Right hindlimb (tissue), 1 donor: ENCODE measurements at regions not wholly inside any gene's neighbourhood (a gene's known extent, or its start where the extent isn't known, plus 50 kb on each side); places are given as distances from the start of the nearest gene placed in this dataset.

Source experiments
- DNase-seq: peaks from one replicate; pipeline ENCODE4 v3.0.0-alpha.2; 2018

DNA sequence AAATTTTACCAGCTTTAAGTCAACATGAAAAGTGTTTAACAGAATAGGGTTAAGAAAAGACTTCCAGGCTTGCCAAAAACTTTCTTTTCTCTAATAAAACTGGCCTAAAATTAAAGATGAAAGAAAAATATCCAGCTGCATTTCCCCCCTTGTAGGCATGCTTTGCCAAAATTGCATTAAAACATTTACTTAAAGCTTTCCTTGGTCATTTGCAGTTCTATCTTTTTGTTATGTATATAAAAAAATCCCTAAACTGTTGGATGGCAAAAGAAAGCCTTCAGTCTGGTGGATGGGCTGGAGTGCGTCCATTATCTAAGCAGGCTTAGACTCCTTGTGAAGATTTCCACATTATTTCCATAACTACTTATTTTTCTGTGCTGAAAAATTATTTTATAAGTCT is 105.4 kb upstream of the DSEL start:
- no peak for DNase-seq

DNA sequence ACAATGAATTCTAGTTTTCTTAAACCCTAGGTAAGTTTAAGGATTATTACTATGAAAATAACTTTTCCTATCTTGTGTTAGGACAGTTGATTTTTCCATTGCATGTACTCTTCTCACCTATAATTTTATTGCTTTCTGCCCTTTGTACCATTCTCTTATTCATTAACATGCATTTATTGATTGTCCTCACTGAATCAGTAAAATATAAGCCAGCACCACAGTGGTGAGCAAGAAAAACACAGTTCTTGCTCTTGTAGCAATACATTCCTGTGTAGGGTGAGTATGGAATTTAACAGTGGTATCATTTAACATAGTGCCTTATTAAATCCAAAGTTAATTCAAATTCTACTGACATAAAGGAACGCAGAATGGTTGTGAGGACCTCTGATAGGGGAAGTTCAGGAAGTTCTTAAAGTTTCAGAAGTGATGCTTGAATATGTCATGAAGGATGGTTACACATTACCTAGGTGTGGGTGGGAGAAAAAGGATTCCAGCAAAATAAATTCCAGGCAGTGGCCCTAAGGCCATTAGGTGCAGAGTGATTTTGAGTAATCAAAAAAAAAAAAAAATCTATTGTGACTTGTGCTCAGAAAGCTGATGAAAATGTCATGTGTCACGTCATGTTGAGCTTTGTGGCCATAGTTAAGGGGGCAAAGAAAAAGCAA is 104.7 kb upstream of the DSEL start:
- DNase-seq: no peak

DNA sequence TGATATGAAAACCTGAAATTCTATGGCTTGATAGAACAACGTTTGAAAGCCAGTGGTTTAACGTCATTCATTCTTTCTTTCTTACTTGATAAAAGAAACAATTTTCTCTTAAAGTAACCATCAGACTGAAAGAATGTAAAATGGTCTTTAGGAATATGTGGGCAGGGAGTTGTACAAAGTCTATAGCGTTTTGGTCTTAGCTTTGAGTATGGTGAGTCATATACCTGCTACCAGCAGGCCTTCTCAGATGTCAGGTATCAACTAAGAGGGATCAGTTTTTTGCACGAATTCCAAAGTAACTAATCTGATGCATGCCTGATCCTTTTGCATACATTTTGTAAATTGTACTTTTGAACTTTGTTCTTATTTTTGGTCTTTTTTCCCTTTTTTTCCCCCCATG is 101.5 kb upstream of the DSEL start:
- DNase-seq: no peak

DNA sequence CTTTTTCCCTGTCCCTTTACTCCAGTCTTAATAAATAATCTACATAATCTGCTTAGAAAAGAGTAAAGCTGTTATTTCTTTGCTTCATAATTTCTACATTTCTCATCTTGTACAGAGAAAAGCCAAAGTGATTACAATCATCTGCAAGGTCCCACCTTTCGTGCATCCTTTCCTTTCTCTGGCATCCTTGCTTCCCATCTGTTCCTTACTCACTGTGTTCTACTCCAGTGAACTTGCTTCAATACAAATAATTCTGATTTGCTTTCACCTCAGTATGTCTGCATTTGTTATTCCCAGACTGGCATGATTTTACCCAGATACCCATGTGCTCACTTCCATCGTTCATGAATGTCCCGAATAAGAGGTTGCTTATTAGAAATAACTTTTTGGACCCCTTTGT is 99.4 kb upstream of the DSEL start:
- no peak for DNase-seq

DNA sequence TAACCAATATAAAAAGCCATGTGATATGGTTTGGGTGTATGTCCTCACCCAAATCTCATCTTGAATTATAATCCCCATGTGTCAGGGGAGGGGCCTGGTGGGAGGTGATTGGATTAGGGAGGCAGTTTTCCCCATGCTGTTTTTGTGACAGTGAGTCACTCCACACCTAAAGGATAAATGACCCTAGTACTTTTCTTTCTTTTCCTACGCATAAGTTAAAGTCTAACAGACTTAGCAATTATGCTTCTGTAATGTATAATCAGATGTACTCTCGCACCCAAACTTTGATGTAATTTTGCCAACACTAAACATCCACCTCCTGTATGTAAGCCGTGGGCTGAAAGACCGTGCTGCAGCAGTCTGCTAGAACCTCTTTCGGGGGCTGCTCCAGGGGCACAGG is 97.2 kb upstream of the DSEL start:
- no peak for DNase-seq

DNA sequence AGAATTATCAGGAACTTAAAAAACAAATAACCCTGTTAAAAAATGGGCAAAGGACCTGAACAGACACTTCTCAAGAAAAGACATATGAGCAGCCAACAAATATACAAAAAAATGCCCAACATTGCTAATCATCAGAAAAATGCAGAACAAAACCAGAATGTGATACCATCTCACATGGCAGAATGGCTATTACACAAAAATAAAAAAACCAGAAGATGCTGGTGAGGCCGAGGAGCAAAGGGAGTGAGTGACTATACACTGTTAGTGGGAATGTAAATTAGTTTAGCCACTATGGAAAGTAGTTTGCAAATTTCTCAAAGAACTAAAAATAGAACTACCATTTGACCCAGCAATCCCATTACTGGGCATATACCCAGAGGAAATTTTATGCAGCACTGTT is 95.8 kb upstream of the DSEL start:
- no peak for DNase-seq

DNA sequence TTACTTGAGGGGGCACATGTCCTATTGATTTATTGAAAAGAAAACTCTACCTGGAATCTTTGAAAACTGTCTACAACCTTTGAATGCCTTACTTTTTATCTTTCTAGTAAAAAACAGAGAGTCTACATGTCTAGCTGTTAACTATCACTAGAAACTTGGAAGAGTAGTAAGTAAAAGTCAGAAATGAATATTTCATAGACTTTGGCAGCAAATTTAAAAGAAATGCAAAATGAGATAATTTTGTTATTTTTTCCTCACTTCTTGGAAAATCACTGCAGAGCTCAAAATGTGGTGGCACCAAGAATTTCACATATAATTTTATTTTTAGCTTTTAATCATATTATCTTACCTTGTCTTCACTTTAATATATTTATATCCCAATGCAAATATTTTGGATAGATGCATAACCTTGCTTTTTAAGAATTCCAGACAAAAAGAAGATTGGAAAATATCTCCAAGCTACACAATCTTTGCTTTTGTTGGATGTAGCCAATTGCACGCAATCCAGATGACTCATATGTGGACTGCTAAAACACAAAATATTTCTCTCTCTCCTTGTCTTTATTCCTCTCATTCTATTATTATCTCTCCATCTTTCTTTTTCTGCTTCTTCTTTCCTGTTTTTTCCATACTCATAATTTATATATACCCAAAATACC is 92.2 kb upstream of the DSEL start:
- DNase-seq: no peak

DNA sequence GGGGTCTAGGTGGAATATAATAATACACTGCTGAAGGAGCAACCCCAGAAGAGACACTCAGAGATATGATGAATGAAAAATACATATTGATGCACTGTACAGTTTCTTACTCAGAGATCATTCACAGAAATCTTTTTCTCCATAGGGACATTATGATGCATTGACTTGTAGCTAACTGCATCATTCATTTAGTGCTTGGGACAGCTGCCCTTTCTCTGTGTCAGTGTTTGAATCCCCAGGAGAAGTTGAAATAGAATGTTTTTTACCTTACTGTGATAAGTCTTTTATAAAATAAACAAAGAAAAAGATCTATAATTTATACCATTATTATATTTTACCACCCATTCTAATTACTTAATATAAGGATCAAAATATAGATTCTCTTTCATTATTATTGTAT is 91.7 kb upstream of the DSEL start:
- no peak for DNase-seq

DNA sequence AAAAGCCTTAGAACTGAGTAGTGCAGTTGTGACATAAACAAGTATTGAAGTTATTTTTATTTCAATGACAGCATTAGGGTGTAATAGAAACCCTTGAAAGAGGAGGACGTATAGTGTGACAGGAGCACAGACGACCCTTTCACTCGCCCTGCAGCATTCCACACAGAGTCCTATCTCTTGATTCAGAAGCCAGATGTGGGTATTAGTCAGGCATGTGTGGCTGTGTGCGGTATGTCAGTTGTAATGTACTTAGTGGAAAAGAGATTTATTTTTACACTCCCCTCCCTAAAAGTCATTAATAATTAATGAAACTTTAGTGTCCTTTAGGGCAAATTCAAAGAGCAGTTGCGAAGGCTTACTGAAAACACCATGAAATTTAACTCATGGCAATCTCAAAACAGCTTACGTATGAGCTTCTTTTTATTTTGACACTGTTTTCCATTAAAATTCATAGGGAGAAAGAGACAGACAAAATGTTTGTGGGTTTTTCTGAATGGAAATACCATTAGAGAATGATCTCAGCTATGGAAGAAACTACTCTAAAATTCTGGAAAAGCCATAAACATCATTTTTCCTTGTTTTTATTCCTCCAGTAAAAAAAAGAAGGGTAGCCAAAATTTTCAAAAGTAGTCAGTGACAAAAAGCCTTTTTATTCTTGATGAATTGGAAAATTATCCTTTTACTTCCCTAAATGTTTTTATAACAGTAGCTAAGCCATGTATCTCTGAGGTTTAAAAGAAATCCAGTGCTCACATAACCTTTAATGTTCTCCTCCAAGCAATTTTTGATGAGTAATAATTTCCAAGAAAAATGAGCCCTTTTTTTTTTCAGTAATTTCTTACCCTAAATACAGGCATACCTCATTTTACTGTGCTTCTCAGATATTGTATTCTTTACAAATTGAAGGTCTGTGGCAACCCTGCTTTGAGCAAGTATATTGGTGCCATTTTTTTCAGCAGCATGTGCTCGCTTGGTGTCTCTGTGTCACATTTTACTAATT is 84.0 kb upstream of the DSEL start:
- DNase-seq: peak; percentile 46

DNA sequence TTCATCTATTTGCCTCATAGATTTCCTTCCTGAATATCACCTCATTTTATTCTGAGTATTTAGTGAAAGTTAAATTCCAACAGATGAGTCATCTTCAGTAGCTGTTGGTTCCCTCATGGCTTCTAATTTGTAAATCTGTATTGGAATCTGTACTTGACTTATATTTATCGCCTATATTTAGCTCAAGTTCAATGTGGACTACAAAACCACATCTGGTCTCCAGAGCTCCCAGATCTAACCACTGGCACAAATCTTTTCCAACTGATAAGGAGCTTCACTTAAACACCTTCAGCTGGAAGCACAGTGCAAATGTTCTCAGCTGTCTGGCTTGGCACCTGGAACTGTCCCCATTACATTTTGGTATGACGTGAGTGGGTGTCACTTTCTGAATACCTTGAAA is 82.8 kb upstream of the DSEL start:
- DNase-seq: no peak

DNA sequence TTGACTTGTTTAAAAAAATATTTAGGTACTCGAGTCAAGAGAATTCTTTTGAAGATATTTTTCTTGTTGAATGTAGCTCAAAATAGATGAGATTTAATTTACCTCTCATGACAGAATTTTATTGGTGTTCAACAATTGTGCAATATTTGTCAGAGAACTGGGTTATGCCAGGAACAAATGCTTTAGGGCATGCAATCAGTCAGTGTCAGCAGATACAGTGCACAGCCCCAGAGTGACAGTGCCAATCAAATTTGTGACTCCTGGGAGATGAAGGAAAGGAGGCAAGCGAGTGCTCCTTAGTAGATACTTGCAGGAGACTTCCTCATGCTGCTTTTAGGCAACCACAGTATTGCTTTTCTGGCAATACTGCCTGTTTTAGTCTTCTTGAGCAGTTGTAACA is 81.2 kb upstream of the DSEL start:
- no peak for DNase-seq

DNA sequence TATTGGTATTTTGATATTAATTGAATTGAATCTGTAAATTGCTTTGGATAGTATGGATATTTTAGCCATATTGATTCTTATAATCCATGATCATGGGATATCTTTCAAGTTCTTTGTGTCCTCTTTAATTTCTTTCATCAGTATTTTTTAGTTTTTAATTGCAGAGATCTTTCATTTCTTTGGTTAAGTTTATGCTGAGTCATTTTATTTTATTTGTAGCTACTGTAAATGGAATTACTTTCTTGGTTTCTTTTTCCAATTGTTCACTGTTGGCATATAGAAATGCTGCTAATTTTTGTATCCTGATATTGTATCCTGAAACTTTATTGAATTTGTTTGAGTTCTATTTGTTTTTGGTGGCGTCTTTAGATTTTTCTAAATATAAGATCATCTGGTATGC is 79.5 kb upstream of the DSEL start:
- no peak for DNase-seq

DNA sequence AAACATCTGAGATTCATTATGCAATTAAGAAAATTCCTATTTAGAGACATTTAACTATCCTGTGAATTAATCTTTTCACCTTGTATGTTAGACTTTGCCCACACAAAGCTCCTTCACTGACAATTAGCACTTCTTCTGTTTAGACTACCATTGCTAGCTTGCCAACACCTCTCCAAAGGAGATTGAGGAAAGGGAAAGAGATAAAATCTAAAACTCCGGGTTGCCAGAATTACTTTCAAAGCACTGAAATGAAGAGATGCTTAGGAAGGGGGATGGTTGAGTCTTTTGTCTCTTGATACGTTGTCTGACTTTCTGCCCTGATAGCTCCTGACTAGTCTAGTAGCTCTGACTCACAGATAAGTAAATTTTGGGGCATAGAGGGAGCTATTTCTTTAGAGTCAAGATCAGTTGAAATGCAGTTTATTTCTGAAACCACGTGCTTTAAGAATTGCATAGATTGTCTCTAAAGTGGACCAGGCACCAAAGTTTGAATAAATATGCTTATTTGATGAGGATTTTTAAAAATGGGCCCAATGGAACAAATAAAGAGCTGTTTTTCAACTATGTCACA is 74.1 kb upstream of the DSEL start:
- no peak for DNase-seq

DNA sequence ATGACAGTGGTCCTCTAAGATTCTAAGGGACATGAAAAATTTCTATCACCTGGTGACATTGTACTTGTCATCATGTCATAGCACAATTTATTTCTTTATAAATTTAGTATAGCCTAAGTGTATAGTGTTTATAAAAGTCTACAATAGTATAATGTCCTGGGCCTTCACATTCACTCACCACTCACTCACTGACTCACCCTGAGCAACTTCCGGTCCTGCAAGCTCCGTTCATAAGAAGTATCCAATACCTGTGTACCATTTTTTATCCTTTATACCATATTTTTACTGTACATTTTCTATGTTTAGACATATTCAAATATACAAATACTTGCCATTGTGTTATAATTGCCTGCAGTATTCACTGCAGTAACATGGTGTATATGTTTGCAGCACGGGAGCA is 72.8 kb upstream of the DSEL start:
- no peak for DNase-seq

DNA sequence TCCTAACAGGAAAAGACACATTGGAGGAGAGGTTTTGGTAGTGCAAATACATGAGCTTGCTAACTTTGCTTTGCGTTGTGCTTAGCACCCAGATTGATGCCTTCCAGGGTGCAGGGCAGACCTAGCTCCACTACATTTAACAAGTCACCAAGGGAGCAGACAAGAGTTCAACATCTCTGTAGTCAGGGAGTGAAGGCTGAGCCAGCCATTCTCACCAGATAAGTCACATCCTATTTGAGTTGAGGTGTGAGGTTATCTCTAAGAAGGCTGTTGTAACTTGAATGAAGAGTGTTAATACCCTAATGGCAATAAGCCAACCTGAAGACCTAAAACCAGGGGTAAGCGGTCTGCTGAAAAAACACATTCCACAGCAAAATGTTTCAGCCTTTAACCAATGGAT is 69.6 kb upstream of the DSEL start:
- no peak for DNase-seq

DNA sequence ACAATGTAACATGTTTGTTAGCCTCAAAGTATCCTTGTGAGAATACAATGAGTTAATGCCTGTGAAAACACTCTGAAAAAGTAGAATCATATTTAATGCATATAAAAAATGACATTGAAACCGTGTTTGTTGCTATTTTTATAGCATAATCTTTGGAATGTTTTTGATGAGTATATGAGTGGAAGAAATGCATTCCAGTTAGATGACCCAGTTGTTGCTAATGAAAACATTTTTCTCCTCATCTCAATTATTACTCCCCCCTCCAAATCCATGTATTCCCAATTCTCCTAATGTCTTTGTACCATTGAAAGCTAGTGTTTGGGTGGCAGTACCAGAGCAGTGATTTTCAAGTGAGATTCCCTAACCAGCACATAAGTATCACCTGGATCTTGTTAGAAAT is 67.1 kb upstream of the DSEL start:
- no peak for DNase-seq

DNA sequence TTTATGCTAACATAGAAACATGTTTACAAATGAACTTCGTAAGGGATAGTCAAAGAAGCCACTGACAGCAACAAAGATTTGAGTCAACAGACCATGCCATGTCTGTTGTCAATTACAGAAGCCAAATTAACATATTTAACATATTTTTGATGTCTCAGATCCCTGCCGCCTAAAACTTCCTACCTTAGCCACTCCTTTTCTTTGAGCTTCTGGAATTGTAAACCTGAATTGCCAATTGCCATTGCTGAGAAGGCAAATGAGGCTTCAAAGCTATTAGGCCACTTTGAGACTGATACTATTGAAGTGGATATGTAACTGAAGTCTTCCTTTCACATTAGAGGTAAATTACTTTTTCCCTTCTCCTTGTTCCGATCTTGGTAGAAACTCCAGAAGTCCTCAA is 66.0 kb upstream of the DSEL start:
- no peak for DNase-seq

DNA sequence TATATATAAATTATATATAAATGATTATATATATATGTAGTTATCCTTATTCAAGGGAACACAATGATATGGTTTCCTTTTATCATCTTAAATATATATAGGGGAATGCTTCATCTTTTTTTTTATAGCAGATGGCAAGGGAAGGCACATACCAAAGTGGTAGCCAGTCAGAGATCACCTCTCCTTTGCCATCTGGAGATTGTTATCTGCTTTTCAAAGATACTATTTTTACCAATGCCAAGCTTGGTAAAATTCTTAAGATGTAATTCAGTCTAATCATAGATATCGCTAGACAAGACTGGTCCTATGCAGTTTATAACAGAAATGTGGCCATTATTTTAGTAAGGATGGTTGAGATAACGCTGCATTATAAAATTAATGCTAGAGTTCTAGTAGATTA is 64.7 kb upstream of the DSEL start:
- no peak for DNase-seq

DNA sequence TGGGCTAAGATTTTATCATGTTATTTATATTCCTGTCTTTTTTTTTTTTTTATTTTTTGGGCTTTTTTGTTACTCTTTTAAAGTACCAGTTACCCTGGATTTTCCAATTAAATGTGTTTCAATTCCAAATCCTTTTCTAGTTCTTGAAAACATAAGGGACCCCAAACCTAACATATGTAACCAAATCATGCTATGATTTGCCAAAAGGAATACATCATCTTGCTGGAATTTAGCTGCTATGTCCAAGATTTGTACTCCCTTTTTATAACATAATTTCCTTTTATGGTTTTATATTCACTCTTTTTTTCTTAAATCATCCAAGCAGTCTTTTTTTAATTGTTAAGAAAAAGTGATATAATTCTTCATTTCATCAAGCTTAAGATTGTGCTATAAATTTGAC is 60.9 kb upstream of the DSEL start:
- DNase-seq: no peak

DNA sequence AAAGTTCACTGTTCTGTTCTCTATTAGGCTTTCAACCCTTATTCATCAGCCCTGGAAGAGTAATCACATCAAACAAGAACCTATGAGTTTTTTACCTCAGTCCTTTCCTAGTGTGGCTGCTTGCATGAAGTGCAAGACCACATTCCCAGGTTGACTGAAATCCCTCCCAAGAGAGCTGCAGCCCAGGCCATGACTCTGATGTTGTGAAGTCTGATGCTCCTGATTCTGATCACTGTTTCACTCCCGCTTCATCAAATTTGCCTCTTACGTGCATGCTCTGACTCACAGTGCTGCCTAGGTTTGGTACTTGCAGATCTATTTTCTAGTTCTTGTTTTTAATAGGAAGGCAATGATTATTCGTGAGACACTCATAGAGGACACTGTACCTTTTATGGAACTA is 58.2 kb upstream of the DSEL start:
- DNase-seq: no peak

DNA sequence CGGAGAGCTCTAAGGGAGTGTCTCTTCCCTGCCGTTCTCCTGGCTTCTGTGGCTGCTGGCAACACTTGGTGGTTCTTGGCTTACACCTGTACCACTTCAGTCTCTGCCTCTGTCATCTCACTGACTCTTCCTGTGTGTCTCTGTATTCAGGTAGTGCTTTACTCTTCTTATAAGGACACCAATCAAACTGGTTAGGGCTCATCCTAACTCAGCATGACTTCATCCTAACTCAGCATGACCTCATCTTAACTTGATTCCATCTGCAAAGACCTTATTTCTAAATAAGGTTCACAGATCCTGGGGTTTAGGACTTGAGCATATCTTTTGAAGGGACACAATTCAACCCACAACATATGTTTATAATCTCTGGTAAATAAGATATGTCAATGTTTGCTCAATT is 51.6 kb upstream of the DSEL start:
- no peak for DNase-seq
